HG03135 (cell line): ENCODE measurements at regions not wholly inside any gene's neighbourhood (a gene's known extent, or its start where the extent isn't known, plus 50 kb on each side); places are given as distances from the start of the nearest gene placed in this dataset.
"Not testable (repeated sequence)": the region's sequence is repeated elsewhere in the genome, so short reads cannot be mapped to it uniquely, and the experiment has no call there.

Experiments
- ATAC-seq: cut with Tn5 transposase; IDR thresholded peaks from one replicate; pipeline ENCODE4 v1.9.1; 2021; ENCODE audit warnings: mild to moderate bottlenecking, moderate library complexity; ENCODE audit not compliant: unreplicated experiment

- ATAC-seq: no peak
These were observed 1296.8 kb upstream of the EYS start for GRCh38 chr6:67003844-67004243.

GRCh38 chr6:67000121-67000520 is 1293.1 kb upstream of the EYS start:
- ATAC-seq: no peak

GRCh38 chr6:66997579-66997978 is 1290.6 kb upstream of the EYS start:
- not testable (repeated sequence) for ATAC-seq

- no peak for ATAC-seq
These were observed 1288.6 kb upstream of the EYS start for GRCh38 chr6:66995669-66996068.

GRCh38 chr6:66993708-66994107 is 1286.7 kb upstream of the EYS start:
- ATAC-seq: not testable (repeated sequence)

- no peak for ATAC-seq
These were observed 1286.2 kb upstream of the EYS start for GRCh38 chr6:66993272-66993671.

- ATAC-seq: no peak
These were observed 1285.6 kb upstream of the EYS start for GRCh38 chr6:66992660-66993059.

GRCh38 chr6:66986940-66987339 is 1279.9 kb upstream of the EYS start:
- no peak for ATAC-seq

GRCh38 chr6:66985816-66986215 is 1278.8 kb upstream of the EYS start:
- ATAC-seq: no peak

GRCh38 chr6:66970373-66970772 is 1263.3 kb upstream of the EYS start:
- ATAC-seq: no peak

GRCh38 chr6:66965227-66965626 is 1258.2 kb upstream of the EYS start:
- no peak for ATAC-seq

GRCh38 chr6:66964216-66964615 is 1257.2 kb upstream of the EYS start:
- ATAC-seq: no peak

GRCh38 chr6:66962082-66962481 is 1255.1 kb upstream of the EYS start:
- ATAC-seq: no peak

GRCh38 chr6:66961191-66961590 is 1254.2 kb upstream of the EYS start:
- ATAC-seq: no peak

- no peak for ATAC-seq
These were observed 1242.2 kb upstream of the EYS start for GRCh38 chr6:66949191-66949661.

- ATAC-seq: no peak
These were observed 1241.1 kb upstream of the EYS start for GRCh38 chr6:66948106-66948505.

GRCh38 chr6:66940003-66940402 is 1233.0 kb upstream of the EYS start:
- no peak for ATAC-seq

- no peak for ATAC-seq
These were observed 1230.2 kb upstream of the EYS start for GRCh38 chr6:66937180-66937579.

- ATAC-seq: no peak
These were observed 1228.6 kb upstream of the EYS start for GRCh38 chr6:66935612-66936011.

- no peak for ATAC-seq
These were observed 1224.8 kb upstream of the EYS start for GRCh38 chr6:66931787-66932186.

GRCh38 chr6:66930559-66931290 is 1223.7 kb upstream of the EYS start:
- ATAC-seq: no peak

GRCh38 chr6:66926060-66926459 is 1219.0 kb upstream of the EYS start:
- no peak for ATAC-seq

- ATAC-seq: no peak
These were observed 1206.6 kb upstream of the EYS start for GRCh38 chr6:66913657-66914056.
